Activated T-helper 17 cell treated with anti-CD3 and anti-CD28 coated beads, Interleukin-2, amount 50 U/mL, for 72 hours (primary cell): ENCODE measurements at regions not wholly inside any gene's neighbourhood (a gene's known extent, or its start where the extent isn't known, plus 50 kb on each side); places are given as distances from the start of the nearest gene placed in this dataset.

Experiments
- ATAC-seq: fragments of 150-1000 bp; cut with Tn5 transposase; replicated peaks from 2 replicates; pipeline ENCODE4 v1.10.0; 2021; ENCODE audit warnings: mild to moderate bottlenecking, moderate library complexity
- H3K27ac Mint-ChIP-seq: one replicate; pipeline ENCODE4 v1.8.0; 2022; ENCODE audit warnings: mixed read lengths
- H3K27me3 Mint-ChIP-seq: one replicate; pipeline ENCODE4 v1.8.0; 2022; ENCODE audit warnings: mixed read lengths
- H3K36me3 Mint-ChIP-seq: one replicate; pipeline ENCODE4 v1.8.0; 2022; ENCODE audit warnings: low read depth, mild to moderate bottlenecking, mixed read lengths
- H3K4me1 Mint-ChIP-seq: one replicate; pipeline ENCODE4 v1.8.0; 2022; ENCODE audit warnings: mixed read lengths
- H3K4me3 Mint-ChIP-seq: one replicate; pipeline ENCODE4 v1.8.0; 2022; ENCODE audit warnings: mild to moderate bottlenecking, mixed read lengths
- H3K9me3 Mint-ChIP-seq: one replicate; pipeline ENCODE4 v1.8.0; 2022; ENCODE audit warnings: mixed read lengths

DNA sequence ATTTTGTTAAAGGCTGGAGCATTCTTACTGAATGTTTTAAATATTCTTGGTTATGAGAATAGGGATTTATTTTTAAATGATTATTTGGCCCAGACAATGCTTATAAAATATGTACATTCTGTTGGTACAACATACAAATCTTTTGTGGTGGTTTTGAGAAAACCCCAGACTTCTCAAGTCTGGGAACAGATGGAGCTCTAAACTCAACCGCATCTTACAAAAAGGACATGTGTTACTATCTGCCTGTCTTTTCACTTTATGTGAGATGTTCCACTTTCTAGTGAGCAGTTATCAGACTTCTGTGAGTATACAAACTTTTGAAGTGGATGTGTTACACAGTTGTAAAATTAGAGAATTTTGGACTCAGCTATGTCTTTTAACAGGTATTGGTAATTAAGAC is 135.5 kb upstream of the RBMS3 start:
- ATAC-seq = no peak
- Mint-ChIP-seq H3K9me3 (peaks cover 5% of the 10 kb centered on the region), H3K27ac (no peak overlapping the region), H3K4me1 (no peaks in the 10 kb centered on the region), H3K4me3 (no peak overlapping the region), H3K27me3 (no peaks in the 10 kb centered on the region), H3K36me3 (no peaks in the 10 kb centered on the region)

DNA sequence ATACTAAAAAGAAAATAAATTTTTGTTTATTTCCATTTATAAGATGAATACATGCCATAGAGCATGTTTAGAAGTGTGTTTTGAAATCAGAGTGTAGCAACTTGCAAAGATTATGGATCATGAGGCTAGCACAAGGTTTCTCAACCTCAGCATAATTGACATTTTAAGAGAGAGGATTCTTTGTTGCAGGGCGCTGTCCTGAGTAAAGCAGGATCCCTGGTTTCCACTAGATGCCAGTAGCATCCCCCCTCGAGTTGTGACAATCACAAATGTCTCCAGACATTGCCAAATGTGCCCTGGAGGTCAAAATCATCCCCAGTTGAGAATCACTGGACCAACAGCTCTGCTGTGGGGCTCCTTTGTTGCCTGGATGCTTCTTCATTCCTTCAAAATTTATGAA is 128.5 kb upstream of the RBMS3 start:
- Mint-ChIP-seq H3K27me3 (no peaks in the 10 kb centered on the region), H3K36me3 (no peaks in the 10 kb centered on the region), H3K4me1 (no peaks in the 10 kb centered on the region), H3K9me3 (peaks cover 2% of the 10 kb centered on the region), H3K4me3 (no peak overlapping the region), H3K27ac (no peak overlapping the region)
- ATAC-seq = no peak

DNA sequence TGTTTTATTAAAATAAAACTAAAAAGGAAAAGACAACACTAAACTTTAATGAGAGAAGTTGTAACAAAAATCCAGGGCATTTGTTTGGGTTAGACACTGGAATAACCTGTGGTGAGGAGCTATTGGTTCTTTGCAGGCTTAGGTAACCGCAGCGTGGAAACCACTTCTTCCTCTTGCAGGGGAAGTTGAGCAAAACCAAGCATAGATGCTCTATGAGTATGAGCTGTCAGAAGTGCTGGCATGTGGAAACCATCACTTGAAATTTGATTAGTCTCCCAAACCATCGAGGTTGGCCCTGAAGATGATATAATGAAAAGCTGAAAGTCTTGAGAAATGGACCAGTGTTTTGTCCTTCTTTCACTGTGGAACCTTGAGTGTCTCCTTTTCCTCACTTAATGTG is 127.1 kb upstream of the RBMS3 start:
- ATAC-seq = peak; percentile 66
- H3K27ac Mint-ChIP-seq = no peak overlapping the region
- peaks cover 6% of the 10 kb centered on the region for H3K9me3 Mint-ChIP-seq
- H3K36me3 Mint-ChIP-seq = no peaks in the 10 kb centered on the region
- no peaks in the 10 kb centered on the region for H3K27me3 Mint-ChIP-seq
- no peaks in the 10 kb centered on the region for H3K4me1 Mint-ChIP-seq
- H3K4me3 Mint-ChIP-seq = no peak overlapping the region

DNA sequence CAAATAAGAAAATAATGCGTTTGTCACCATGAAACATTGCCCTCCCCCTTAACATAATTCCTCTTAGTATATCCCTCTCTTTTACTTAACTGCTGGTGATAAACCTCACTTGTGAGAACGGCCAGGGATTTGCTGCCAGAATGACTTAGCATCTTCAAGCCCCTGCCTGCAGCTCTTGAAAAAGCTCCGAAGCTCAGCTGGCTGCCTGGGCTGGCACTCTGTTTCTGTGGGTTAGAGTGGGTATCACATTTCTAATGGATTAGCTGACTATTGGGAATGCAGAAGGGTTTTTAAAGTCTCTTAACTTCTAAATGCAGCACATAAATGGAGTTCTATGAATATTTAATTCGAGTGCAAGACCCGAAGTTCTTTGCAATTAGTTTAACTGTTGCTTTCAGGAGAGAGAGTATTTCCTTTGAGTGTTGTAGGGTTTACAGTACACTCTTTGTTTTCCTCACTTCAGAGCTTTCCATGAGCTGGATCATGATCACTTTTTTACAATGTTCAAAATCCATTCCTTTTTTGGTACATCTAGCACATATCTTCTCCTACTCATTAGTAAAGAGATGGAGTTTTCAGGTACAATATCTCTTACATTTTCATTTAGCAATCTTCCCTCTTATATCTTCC is 124.7 kb upstream of the RBMS3 start:
- H3K27me3 Mint-ChIP-seq = no peaks in the 10 kb centered on the region
- H3K4me3 Mint-ChIP-seq = no peak overlapping the region
- H3K36me3 Mint-ChIP-seq = no peaks in the 10 kb centered on the region
- no peak for ATAC-seq
- H3K9me3 Mint-ChIP-seq = peaks cover 6% of the 10 kb centered on the region
- no peaks in the 10 kb centered on the region for H3K4me1 Mint-ChIP-seq
- H3K27ac Mint-ChIP-seq = no peak overlapping the region

DNA sequence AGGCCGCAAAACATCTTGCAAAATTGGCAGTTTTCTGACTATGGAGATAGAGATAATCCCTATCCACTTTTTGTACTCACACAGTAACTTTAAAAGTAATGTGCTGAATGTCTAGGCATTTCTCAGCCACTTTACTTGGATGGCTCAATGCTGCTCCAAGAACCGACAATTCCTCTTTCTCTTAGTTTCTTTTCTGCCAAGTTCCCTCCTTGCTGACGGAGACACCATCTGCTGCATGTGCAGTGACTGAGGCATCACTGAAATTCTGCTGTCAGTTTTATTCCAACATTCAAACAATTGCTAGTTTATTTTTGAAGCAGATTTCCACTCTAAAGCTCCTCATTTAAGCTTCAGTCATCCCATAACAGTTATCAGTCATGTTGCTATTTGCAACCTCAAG is 116.0 kb upstream of the RBMS3 start:
- Mint-ChIP-seq H3K27ac (no peak overlapping the region), H3K36me3 (no peaks in the 10 kb centered on the region), H3K9me3 (peaks cover 9% of the 10 kb centered on the region), H3K27me3 (no peaks in the 10 kb centered on the region), H3K4me3 (no peak overlapping the region), H3K4me1 (no peaks in the 10 kb centered on the region)
- no peak for ATAC-seq

DNA sequence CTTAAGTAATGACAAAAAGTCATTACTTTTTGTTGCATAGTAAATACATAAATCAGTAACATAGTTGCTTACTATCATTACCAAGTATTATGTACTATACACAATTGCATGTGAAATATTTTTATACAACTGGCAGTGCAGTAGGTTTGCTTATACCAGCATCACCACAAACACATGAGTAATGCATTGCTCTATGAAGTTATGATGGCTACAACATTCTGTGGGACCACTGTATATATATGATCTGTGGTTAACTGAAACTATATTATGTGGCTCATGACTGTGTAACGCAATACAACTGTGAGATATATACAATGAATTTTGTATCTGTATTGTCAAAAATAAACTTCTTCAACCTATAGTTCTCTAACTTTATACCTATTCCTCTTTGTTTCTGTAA is 113.7 kb upstream of the RBMS3 start:
- no peak overlapping the region for H3K4me3 Mint-ChIP-seq
- H3K9me3 Mint-ChIP-seq = peaks cover 9% of the 10 kb centered on the region
- H3K36me3 Mint-ChIP-seq = no peaks in the 10 kb centered on the region
- no peaks in the 10 kb centered on the region for H3K27me3 Mint-ChIP-seq
- no peak for ATAC-seq
- H3K4me1 Mint-ChIP-seq = no peaks in the 10 kb centered on the region
- H3K27ac Mint-ChIP-seq = no peak overlapping the region

DNA sequence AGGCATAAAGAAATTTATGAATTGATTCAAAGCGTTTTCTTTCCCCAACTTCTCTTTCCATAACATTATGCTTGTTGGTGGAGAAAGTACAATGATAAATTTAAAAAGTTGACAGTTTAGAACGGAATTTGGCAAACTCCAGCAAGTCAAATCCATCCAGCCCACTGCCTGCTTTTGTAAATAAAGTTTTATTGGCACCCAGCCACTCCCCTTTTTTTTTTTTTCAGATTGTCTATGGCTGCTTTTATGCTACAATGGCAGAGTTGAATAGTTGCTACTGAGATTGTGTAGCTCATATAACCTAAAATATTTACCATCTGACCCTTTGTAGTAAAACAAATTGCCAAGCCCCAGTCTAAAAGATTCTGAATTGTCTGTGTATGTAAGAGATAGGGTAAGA is 112.8 kb upstream of the RBMS3 start:
- Mint-ChIP-seq H3K27ac (no peak overlapping the region), H3K36me3 (no peaks in the 10 kb centered on the region), H3K9me3 (peaks cover 9% of the 10 kb centered on the region), H3K27me3 (no peaks in the 10 kb centered on the region), H3K4me1 (no peaks in the 10 kb centered on the region), H3K4me3 (no peak overlapping the region)
- no peak for ATAC-seq

DNA sequence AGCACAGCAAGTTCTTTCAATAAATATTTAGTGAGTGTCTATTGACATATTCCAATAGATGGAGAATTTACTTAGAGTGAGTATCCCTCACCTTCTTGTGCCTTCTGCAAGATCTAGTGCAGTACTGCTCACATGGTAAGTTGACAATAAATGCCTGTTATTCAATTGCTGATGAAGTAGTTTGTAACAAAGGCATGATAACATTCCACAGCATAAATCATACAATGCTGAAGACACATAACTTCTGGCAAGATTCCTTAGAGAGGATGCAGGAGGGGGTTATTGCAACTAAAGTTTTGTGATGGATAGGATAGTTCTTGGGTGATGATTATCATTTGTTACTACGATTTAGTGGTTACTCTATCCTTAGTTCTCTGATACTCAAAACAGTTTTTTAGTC is 112.2 kb upstream of the RBMS3 start:
- Mint-ChIP-seq H3K36me3 (no peaks in the 10 kb centered on the region), H3K27ac (no peak overlapping the region), H3K9me3 (peaks cover 9% of the 10 kb centered on the region), H3K4me1 (no peaks in the 10 kb centered on the region), H3K4me3 (no peak overlapping the region), H3K27me3 (no peaks in the 10 kb centered on the region)
- ATAC-seq = no peak

DNA sequence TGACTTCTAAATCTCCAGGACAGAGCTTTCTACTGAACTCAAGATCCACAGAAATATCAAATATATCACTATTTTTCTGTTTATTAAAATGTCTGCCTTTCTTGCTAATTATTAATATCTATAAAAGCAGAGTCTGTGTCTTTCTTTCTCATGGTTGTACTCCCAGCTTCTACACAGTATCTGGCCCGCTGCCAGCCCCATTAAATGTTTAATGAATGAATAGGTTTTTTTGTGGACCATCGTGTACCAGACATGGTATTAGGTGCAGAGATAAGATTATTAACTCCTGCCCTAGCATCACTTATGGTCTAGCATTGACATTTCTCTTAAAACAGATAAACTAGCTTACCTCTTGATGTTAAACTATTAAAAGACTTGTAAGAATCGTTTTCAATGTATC is 111.4 kb upstream of the RBMS3 start:
- no peak overlapping the region for H3K4me3 Mint-ChIP-seq
- ATAC-seq = no peak
- no peaks in the 10 kb centered on the region for H3K4me1 Mint-ChIP-seq
- H3K36me3 Mint-ChIP-seq = no peaks in the 10 kb centered on the region
- H3K27ac Mint-ChIP-seq = no peak overlapping the region
- H3K27me3 Mint-ChIP-seq = no peaks in the 10 kb centered on the region
- H3K9me3 Mint-ChIP-seq = peaks cover 9% of the 10 kb centered on the region

DNA sequence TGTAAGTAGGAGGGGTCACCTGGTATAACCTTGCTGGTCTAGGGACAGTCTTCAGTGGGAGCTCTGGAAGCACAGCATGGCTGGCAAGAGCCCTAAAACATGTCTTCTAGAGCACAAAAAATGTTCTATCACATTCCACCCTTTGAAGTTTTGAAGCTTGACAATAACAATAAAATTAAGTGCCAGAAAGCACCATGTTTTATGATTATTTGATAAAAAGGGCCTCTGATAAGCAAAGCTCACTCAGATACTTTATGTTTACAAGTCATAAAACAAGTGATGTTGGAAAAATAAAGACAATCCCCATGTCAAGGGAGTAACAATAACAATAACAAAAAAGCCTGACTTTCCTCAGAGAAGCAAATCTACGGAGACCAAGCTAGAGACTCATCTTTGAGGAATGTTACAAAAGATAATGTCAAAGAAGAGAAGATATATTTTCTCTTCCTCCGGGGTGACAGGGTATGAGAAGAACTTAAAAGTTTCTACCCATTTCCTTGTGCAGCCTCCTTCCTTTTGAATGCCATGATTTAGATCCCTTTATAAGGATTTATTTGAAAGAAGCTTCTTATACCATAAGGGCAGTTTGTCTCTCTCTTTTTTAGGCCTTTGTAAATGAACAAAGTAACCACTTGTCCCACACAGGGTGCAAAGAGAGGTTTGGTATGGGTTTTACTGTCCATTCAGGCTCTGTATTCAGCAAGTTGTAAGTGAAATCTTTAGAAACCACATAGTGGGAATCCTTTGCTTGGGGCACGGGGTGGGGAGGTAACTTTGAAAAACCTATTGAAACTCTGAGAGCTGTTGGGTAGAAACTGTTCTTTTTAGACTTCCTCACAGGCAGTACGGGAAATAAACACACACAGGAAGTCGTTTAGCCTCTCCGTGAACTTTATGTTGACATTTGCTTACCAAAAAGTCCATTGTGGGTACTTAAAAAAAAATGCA is 109.6 kb upstream of the RBMS3 start:
- H3K4me1 Mint-ChIP-seq = no peaks in the 10 kb centered on the region
- H3K9me3 Mint-ChIP-seq = peaks cover 6% of the 10 kb centered on the region
- H3K27me3 Mint-ChIP-seq = no peaks in the 10 kb centered on the region
- H3K27ac Mint-ChIP-seq = no peak overlapping the region
- no peaks in the 10 kb centered on the region for H3K36me3 Mint-ChIP-seq
- peak; percentile 19 for ATAC-seq
- no peak overlapping the region for H3K4me3 Mint-ChIP-seq

DNA sequence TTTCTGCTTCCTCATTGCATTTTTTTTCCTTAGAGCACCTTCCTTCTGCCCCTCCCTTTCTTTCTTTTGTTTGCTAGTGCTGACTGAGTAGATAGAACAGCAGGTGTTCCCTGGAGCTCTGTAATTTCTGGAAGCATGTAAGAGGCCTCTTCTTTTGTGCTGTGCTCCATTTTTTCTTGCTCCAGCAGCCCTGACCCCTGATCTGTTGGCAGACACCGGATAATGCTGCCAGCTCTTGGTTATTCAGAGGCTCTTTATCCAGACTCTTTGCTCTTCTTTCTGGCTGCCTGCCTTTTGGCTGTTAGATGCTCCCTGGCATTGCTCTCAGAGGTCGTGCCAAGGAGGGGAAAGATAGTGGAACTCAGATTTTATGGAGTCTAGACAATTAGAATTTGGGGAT is 104.4 kb upstream of the RBMS3 start:
- no peaks in the 10 kb centered on the region for H3K4me1 Mint-ChIP-seq
- no peak overlapping the region for H3K4me3 Mint-ChIP-seq
- no peaks in the 10 kb centered on the region for H3K36me3 Mint-ChIP-seq
- no peaks in the 10 kb centered on the region for H3K27me3 Mint-ChIP-seq
- peaks cover 21% of the 10 kb centered on the region for H3K9me3 Mint-ChIP-seq
- ATAC-seq = no peak
- H3K27ac Mint-ChIP-seq = no peak overlapping the region

DNA sequence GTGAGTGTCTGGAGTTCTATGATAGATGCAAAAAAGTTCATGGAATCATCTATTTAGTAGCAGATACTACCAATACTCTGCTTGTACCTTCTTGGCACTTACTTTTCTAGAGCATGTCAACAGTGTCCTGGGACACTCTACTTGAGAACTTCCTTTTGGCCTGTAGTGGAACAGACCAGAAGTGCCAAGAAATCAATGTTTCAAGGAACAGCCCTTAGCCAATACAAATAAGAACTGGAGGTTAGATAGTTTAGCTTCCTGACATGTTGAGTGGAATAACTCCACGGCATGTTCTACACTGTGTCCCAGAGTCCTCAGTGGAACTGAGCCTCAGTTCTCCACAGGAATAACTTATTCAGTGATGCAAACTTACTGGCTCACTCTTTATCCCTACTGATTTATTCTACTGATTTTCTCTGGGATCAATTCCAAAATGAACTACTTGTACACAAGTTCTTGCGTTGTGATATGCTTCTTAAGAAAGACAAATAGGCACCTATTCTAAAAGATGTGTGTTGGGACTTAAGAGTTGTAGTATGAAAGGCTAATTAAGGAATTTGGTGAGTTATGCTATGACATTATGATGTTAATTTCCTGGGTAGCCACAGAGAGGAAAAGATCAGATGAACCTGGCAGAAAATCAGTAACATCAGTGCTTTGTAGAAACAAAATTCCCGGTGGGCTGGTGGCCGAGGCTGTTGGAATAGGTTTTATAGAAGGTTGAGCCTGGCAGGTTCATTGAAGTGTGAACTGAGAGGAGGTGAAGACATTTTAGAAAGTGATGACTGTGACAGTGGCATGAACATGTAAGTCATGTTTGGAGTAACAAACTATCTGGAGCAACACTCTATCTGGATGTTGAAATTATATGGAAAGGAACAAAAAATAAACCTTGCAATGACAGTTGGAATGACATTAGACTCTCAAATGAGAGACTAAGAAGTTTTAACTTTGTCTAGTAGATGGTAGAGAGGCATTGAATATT is 101.8 kb upstream of the RBMS3 start:
- ATAC-seq = no peak
- Mint-ChIP-seq H3K27me3 (no peaks in the 10 kb centered on the region), H3K36me3 (no peaks in the 10 kb centered on the region), H3K27ac (no peak overlapping the region), H3K4me1 (no peaks in the 10 kb centered on the region), H3K9me3 (peaks cover 21% of the 10 kb centered on the region), H3K4me3 (no peak overlapping the region)

DNA sequence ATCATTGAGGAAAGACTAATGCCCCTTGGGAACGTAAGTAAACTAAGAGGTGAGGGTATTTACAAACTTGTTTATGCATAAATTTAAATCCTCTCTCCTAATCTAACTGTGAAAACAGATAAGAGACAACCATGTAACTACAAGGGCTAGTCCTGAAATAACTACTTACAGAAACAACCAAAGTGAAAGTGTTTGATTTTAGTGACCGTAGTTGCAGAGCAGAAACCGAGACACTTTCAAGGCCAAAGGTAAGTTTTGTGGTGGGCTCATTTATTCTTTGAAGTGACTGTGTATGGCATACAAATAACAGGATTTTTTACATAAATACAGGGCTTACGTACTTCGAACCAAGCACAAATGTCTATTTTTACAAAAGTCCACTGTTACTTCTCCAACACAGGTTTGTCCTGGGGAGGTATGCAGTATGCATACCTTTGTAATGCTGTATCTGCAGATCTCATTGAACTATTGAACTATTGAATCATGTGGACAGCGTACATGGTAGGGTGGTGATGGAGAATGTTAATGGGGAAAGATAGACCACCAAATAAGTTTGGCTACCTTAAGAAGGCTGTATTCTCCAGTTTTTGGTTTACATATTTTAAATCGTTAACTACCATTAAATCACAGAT is 99.6 kb upstream of the RBMS3 start:
- Mint-ChIP-seq H3K4me3 (no peak overlapping the region), H3K27me3 (no peaks in the 10 kb centered on the region), H3K9me3 (peaks cover 19% of the 10 kb centered on the region), H3K36me3 (no peaks in the 10 kb centered on the region), H3K27ac (no peak overlapping the region), H3K4me1 (no peaks in the 10 kb centered on the region)
- ATAC-seq = no peak

DNA sequence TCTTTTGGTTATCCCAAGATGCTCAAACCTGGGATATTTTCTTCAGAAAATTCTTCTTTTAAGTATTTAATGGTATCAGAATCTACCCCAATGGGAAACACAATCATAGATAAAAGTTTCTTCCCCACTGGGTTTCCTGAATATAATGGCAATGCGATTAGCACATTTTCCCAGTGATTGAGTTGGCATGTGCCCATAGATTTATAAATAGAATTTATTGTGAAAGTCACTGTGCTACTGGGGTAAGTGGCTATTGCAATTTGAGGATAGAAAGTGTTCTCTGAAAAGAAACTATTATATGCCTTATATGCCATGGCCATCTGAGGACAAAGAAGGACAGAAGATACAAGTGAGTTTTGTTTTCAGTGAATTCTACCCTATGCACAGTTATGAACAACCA is 99.0 kb upstream of the RBMS3 start:
- H3K4me1 Mint-ChIP-seq = no peaks in the 10 kb centered on the region
- H3K27ac Mint-ChIP-seq = no peak overlapping the region
- H3K27me3 Mint-ChIP-seq = no peaks in the 10 kb centered on the region
- H3K36me3 Mint-ChIP-seq = no peaks in the 10 kb centered on the region
- H3K4me3 Mint-ChIP-seq = no peak overlapping the region
- ATAC-seq = no peak
- peaks cover 19% of the 10 kb centered on the region for H3K9me3 Mint-ChIP-seq
